ENCODE measurements at regions not wholly inside any gene's neighbourhood (a gene's known extent, or its start where the extent isn't known, plus 50 kb on each side); places are given as distances from the start of the nearest gene placed in this dataset.

GRCh38 chr7:85627791-85628586 lies 441.1 kb upstream of the SEMA3D start:
- DNase-seq, result no peak

GRCh38 chr7:85622059-85622458 lies 435.2 kb upstream of the SEMA3D start:
- no peak for DNase-seq

- DNase-seq, result no peak
These were observed 434.3 kb upstream of the SEMA3D start for GRCh38 chr7:85620936-85621685.

GRCh38 chr7:85619236-85619635 lies 432.4 kb upstream of the SEMA3D start:
- DNase-seq, result no peak

- DNase-seq, result no peak
These were observed 427.8 kb upstream of the SEMA3D start for GRCh38 chr7:85614684-85615083.

GRCh38 chr7:85612514-85612913 lies 425.7 kb upstream of the SEMA3D start:
- DNase-seq, result no peak

- DNase-seq, result no peak
These were observed 421.9 kb upstream of the SEMA3D start for GRCh38 chr7:85608804-85609203.

GRCh38 chr7:85602196-85602595 lies 415.3 kb upstream of the SEMA3D start:
- no peak for DNase-seq

- DNase-seq, result no peak
These were observed 413.5 kb upstream of the SEMA3D start for GRCh38 chr7:85600395-85600794.

GRCh38 chr7:85596827-85597226 lies 410.0 kb upstream of the SEMA3D start:
- no peak for DNase-seq

GRCh38 chr7:85595750-85596178 lies 408.9 kb upstream of the SEMA3D start:
- no peak for DNase-seq

GRCh38 chr7:85593355-85593754 lies 406.5 kb upstream of the SEMA3D start:
- no peak for DNase-seq

GRCh38 chr7:85587785-85588184 lies 400.9 kb upstream of the SEMA3D start:
- no peak for DNase-seq

GRCh38 chr7:85586091-85586490 lies 399.2 kb upstream of the SEMA3D start:
- no peak for DNase-seq

- no peak for DNase-seq
These were observed 396.5 kb upstream of the SEMA3D start for GRCh38 chr7:85583131-85583953.

- DNase-seq, result no peak
These were observed 387.0 kb upstream of the SEMA3D start for GRCh38 chr7:85573844-85574243.

- DNase-seq, result no peak
These were observed 386.5 kb upstream of the SEMA3D start for GRCh38 chr7:85573346-85573745.

- DNase-seq, result no peak
These were observed 384.0 kb upstream of the SEMA3D start for GRCh38 chr7:85570898-85571297.

GRCh38 chr7:85567983-85568382 lies 381.1 kb upstream of the SEMA3D start:
- no peak for DNase-seq

- DNase-seq, result no peak
These were observed 379.4 kb upstream of the SEMA3D start for GRCh38 chr7:85566095-85566794.

GRCh38 chr7:85565276-85565675 lies 378.4 kb upstream of the SEMA3D start:
- no peak for DNase-seq

- no peak for DNase-seq
These were observed 378.0 kb upstream of the SEMA3D start for GRCh38 chr7:85564861-85565260.

GRCh38 chr7:85561706-85562105 lies 374.9 kb upstream of the SEMA3D start:
- no peak for DNase-seq

Data from activated gamma-delta T cell treated with Interleukin-2 at 50 U/mL for 16 hours (primary cell).